Activated CD4-positive, alpha-beta T cell treated with anti-CD3 and anti-CD28 coated beads, Interleukin-10, Interleukin-2, amounts not matched to agents 100 ng/mL and 50 ng/mL, durations not matched to agents 16 hours and 8 hours (primary cell): ENCODE measurements at regions not wholly inside any gene's neighbourhood (a gene's known extent, or its start where the extent isn't known, plus 50 kb on each side); places are given as distances from the start of the nearest gene placed in this dataset.
"Not testable (repeated sequence)": the region's sequence is repeated elsewhere in the genome, so short reads cannot be mapped to it uniquely, and the experiment has no call there.

Experiments used
- DNase-seq: peaks from one replicate; pipeline ENCODE4 v3.0.0-alpha.2; 2020

- DNase-seq: no peak
These were observed 304.8 kb downstream of the CPS1 start for GRCh38 chr2:210861038-210861665.

GRCh38 chr2:210862283-210863065, 306.1 kb downstream of the CPS1 start:
- no peak for DNase-seq

GRCh38 chr2:210863283-210863682, 306.9 kb downstream of the CPS1 start:
- DNase-seq: no peak

- DNase-seq: not testable (repeated sequence)
These were observed 315.2 kb downstream of the CPS1 start for GRCh38 chr2:210871566-210871965.

GRCh38 chr2:210873631-210874030, 317.2 kb downstream of the CPS1 start:
- no peak for DNase-seq

- no peak for DNase-seq
These were observed 327.8 kb downstream of the CPS1 start for GRCh38 chr2:210884227-210884626.

- DNase-seq: no peak
These were observed 331.6 kb downstream of the CPS1 start for GRCh38 chr2:210888035-210888434.

GRCh38 chr2:210895132-210895531, 338.7 kb downstream of the CPS1 start:
- DNase-seq: no peak

- DNase-seq: no peak
These were observed 342.7 kb downstream of the CPS1 start for GRCh38 chr2:210899131-210899530.

GRCh38 chr2:210901326-210901725, 344.9 kb downstream of the CPS1 start:
- no peak for DNase-seq

- no peak for DNase-seq
These were observed 356.4 kb downstream of the CPS1 start for GRCh38 chr2:210912779-210913178.

GRCh38 chr2:210913461-210913860, 357.1 kb downstream of the CPS1 start:
- DNase-seq: no peak

- DNase-seq: no peak
These were observed 359.5 kb downstream of the CPS1 start for GRCh38 chr2:210915912-210916311.

GRCh38 chr2:210917465-210917864, 361.1 kb downstream of the CPS1 start:
- DNase-seq: no peak

- no peak for DNase-seq
These were observed 362.7 kb downstream of the CPS1 start for GRCh38 chr2:210919128-210919527.

GRCh38 chr2:210922419-210922818, 366.0 kb downstream of the CPS1 start:
- DNase-seq: no peak

GRCh38 chr2:210928714-210929113, 372.3 kb downstream of the CPS1 start:
- no peak for DNase-seq

- DNase-seq: no peak
These were observed 381.8 kb downstream of the CPS1 start for GRCh38 chr2:210938228-210938627.

- DNase-seq: no peak
These were observed 390.0 kb downstream of the CPS1 start for GRCh38 chr2:210946395-210946794.

- not testable (repeated sequence) for DNase-seq
These were observed 394.1 kb downstream of the CPS1 start for GRCh38 chr2:210950434-210951060.

GRCh38 chr2:210954386-210954907, 398.0 kb downstream of the CPS1 start:
- DNase-seq: no peak

GRCh38 chr2:210955591-210955990, 399.2 kb downstream of the CPS1 start:
- no peak for DNase-seq

GRCh38 chr2:210956101-210956500, 399.7 kb downstream of the CPS1 start:
- DNase-seq: no peak

GRCh38 chr2:210961249-210961648, 404.9 kb downstream of the CPS1 start:
- DNase-seq: no peak
